ENCODE measurements at regions not wholly inside any gene's neighbourhood (a gene's known extent, or its start where the extent isn't known, plus 50 kb on each side); places are given as distances from the start of the nearest gene placed in this dataset.

- H3K27ac ChIP-seq (ENCODE audit: low read length): no peak overlapping the region
- no peak overlapping the region for H3K4me3 ChIP-seq (ENCODE audit: low read length)
- H3K9me3 ChIP-seq (ENCODE audit: control insufficient read depth, low read depth, low read length): no peaks in the 10 kb centered on the region
- H3K27me3 ChIP-seq (ENCODE audit: control insufficient read depth, insufficient read depth, low read length): no peaks in the 10 kb centered on the region
- H3K36me3 ChIP-seq (ENCODE audit: control insufficient read depth, low read depth, low read length): no peaks in the 10 kb centered on the region
- no peaks in the 10 kb centered on the region for H3K4me1 ChIP-seq (ENCODE audit: control insufficient read depth, low read depth, low read length)
- H3K9ac ChIP-seq (ENCODE audit: low read length): no peak overlapping the region
These were observed 593.7 kb downstream of the KCNJ2 start for GRCh38 chr17:70763018-70763417.

- H3K27ac ChIP-seq (ENCODE audit: low read length): no peak overlapping the region
- H3K9me3 ChIP-seq (ENCODE audit: control insufficient read depth, low read depth, low read length): no peaks in the 10 kb centered on the region
- H3K27me3 ChIP-seq (ENCODE audit: control insufficient read depth, insufficient read depth, low read length): no peaks in the 10 kb centered on the region
- H3K36me3 ChIP-seq (ENCODE audit: control insufficient read depth, low read depth, low read length): no peaks in the 10 kb centered on the region
- no peak overlapping the region for H3K4me3 ChIP-seq (ENCODE audit: low read length)
- H3K9ac ChIP-seq (ENCODE audit: low read length): no peak overlapping the region
- H3K4me1 ChIP-seq (ENCODE audit: control insufficient read depth, low read depth, low read length): peaks cover 7% of the 10 kb centered on the region
These were observed 597.9 kb downstream of the KCNJ2 start for GRCh38 chr17:70767102-70767701.

- H3K27ac ChIP-seq (ENCODE audit: low read length): no peak overlapping the region
- H3K9me3 ChIP-seq (ENCODE audit: control insufficient read depth, low read depth, low read length): no peaks in the 10 kb centered on the region
- H3K9ac ChIP-seq (ENCODE audit: low read length): no peak overlapping the region
- no peak overlapping the region for H3K4me3 ChIP-seq (ENCODE audit: low read length)
- H3K4me1 ChIP-seq (ENCODE audit: control insufficient read depth, low read depth, low read length): peaks cover 7% of the 10 kb centered on the region
- no peaks in the 10 kb centered on the region for H3K36me3 ChIP-seq (ENCODE audit: control insufficient read depth, low read depth, low read length)
- H3K27me3 ChIP-seq (ENCODE audit: control insufficient read depth, insufficient read depth, low read length): no peaks in the 10 kb centered on the region
These were observed 600.6 kb downstream of the KCNJ2 start for GRCh38 chr17:70769956-70770355.

GRCh38 chr17:70771804-70772386 lies 602.6 kb downstream of the KCNJ2 start:
- Histone ChIP-seq H3K36me3 (ENCODE audit: control insufficient read depth, low read depth, low read length) (no peaks in the 10 kb centered on the region), H3K9ac (ENCODE audit: low read length) (no peak overlapping the region), H3K4me1 (ENCODE audit: control insufficient read depth, low read depth, low read length) (peaks cover 7% of the 10 kb centered on the region), H3K9me3 (ENCODE audit: control insufficient read depth, low read depth, low read length) (no peaks in the 10 kb centered on the region), H3K27me3 (ENCODE audit: control insufficient read depth, insufficient read depth, low read length) (no peaks in the 10 kb centered on the region), H3K4me3 (ENCODE audit: low read length) (no peak overlapping the region), H3K27ac (ENCODE audit: low read length) (no peak overlapping the region)

DNA sequence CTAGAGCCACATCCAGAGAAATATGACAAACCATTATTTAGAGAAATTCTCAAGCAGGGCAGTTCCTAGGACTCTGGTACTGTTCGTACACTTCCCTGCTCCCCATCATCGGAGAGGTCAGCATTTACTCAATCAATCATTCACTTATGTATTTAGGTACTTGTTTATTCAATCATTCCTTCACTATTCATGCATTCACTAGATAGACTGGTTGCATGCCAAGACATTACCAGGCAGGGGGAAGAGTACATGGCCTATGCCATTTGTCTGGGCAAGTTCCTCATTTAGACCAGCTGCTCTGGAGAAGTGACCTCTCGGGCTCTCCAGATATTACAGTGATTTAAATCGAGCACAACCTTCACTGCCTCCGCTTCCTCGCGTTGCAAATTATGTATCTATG lies 603.4 kb downstream of the KCNJ2 start:
- Histone ChIP-seq H3K36me3 (ENCODE audit: control insufficient read depth, low read depth, low read length) (no peaks in the 10 kb centered on the region), H3K27ac (ENCODE audit: low read length) (no peak overlapping the region), H3K4me3 (ENCODE audit: low read length) (no peak overlapping the region), H3K4me1 (ENCODE audit: control insufficient read depth, low read depth, low read length) (peaks cover 7% of the 10 kb centered on the region), H3K27me3 (ENCODE audit: control insufficient read depth, insufficient read depth, low read length) (no peaks in the 10 kb centered on the region), H3K9me3 (ENCODE audit: control insufficient read depth, low read depth, low read length) (no peaks in the 10 kb centered on the region), H3K9ac (ENCODE audit: low read length) (no peak overlapping the region)

DNA sequence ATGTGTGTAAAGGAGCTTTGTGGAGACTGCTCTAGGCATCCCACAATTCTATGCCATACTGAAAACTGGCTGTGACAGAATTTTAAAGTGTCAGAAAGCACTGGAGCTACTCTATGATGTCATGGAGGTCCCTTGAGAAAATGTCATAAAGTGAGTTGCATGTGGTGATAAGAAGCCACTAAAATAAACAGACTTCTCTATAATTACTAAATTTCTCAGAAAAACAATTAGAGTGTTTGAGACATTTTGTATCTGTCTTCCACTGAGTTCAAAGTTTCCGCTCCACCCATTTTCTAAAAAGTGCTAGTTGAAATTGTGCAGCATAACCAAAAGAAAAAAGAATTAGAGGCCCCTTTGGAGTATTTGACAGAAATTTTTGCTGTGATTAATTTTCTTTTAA lies 603.9 kb downstream of the KCNJ2 start:
- Histone ChIP-seq H3K9ac (ENCODE audit: low read length) (no peak overlapping the region), H3K36me3 (ENCODE audit: control insufficient read depth, low read depth, low read length) (no peaks in the 10 kb centered on the region), H3K27ac (ENCODE audit: low read length) (no peak overlapping the region), H3K9me3 (ENCODE audit: control insufficient read depth, low read depth, low read length) (no peaks in the 10 kb centered on the region), H3K27me3 (ENCODE audit: control insufficient read depth, insufficient read depth, low read length) (no peaks in the 10 kb centered on the region), H3K4me1 (ENCODE audit: control insufficient read depth, low read depth, low read length) (peaks cover 7% of the 10 kb centered on the region), H3K4me3 (ENCODE audit: low read length) (no peak overlapping the region)

GRCh38 chr17:70774339-70775117 lies 605.2 kb downstream of the KCNJ2 start:
- H3K9me3 ChIP-seq (ENCODE audit: control insufficient read depth, low read depth, low read length): no peaks in the 10 kb centered on the region
- no peaks in the 10 kb centered on the region for H3K36me3 ChIP-seq (ENCODE audit: control insufficient read depth, low read depth, low read length)
- H3K27me3 ChIP-seq (ENCODE audit: control insufficient read depth, insufficient read depth, low read length): no peaks in the 10 kb centered on the region
- no peak overlapping the region for H3K4me3 ChIP-seq (ENCODE audit: low read length)
- no peak overlapping the region for H3K9ac ChIP-seq (ENCODE audit: low read length)
- H3K27ac ChIP-seq (ENCODE audit: low read length): no peak overlapping the region
- H3K4me1 ChIP-seq (ENCODE audit: control insufficient read depth, low read depth, low read length): peaks cover 7% of the 10 kb centered on the region

GRCh38 chr17:70775679-70776078 lies 606.3 kb downstream of the KCNJ2 start:
- Histone ChIP-seq H3K27me3 (ENCODE audit: control insufficient read depth, insufficient read depth, low read length) (no peaks in the 10 kb centered on the region), H3K9me3 (ENCODE audit: control insufficient read depth, low read depth, low read length) (no peaks in the 10 kb centered on the region), H3K9ac (ENCODE audit: low read length) (no peak overlapping the region), H3K4me1 (ENCODE audit: control insufficient read depth, low read depth, low read length) (no peaks in the 10 kb centered on the region), H3K4me3 (ENCODE audit: low read length) (no peak overlapping the region), H3K27ac (ENCODE audit: low read length) (no peak overlapping the region), H3K36me3 (ENCODE audit: control insufficient read depth, low read depth, low read length) (no peaks in the 10 kb centered on the region)

DNA sequence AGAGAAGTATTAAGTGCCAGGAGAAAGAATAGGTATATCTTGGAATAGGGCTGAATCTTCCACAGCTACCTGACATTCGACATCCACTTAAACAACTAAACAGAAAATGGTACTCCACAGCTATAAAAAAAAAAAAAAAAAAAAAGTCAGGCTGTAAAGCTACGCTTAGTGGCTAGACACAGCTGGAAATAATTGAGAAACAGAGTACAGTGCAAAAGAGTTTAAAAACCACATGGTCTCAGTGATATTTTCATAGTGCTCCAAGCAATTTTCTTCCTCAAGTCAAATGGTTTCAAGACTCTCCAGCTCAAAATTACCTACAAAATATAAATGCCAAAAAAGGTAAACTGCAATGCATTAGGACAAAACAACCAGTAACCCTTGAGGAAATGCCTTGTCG lies 607.1 kb downstream of the KCNJ2 start:
- Histone ChIP-seq H3K4me3 (ENCODE audit: low read length) (no peak overlapping the region), H3K27me3 (ENCODE audit: control insufficient read depth, insufficient read depth, low read length) (no peaks in the 10 kb centered on the region)

DNA sequence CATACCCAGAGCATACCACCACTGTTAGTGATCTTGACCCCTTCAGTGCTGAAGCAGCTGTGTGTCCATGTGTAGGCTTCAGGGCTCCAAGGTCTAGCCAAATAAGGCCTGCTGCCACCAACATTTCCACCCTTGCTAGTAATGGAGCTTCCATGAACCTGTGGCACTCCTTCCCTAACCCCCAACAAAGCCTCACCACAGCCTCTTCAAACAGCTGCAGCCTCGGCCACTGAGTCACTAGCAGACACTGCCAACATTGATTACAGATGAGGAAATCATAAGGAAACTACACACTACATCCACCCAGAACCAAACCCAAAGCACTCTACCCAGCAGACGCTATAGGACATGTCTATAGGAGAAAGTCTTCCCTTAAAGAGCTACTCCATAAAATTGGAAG lies 610.7 kb downstream of the KCNJ2 start:
- no peaks in the 10 kb centered on the region for H3K4me1 ChIP-seq (ENCODE audit: control insufficient read depth, low read depth, low read length)
- no peak overlapping the region for H3K9ac ChIP-seq (ENCODE audit: low read length)
- no peak overlapping the region for H3K4me3 ChIP-seq (ENCODE audit: low read length)
- H3K36me3 ChIP-seq (ENCODE audit: control insufficient read depth, low read depth, low read length): no peaks in the 10 kb centered on the region
- H3K27me3 ChIP-seq (ENCODE audit: control insufficient read depth, insufficient read depth, low read length): no peaks in the 10 kb centered on the region
- H3K9me3 ChIP-seq (ENCODE audit: control insufficient read depth, low read depth, low read length): no peaks in the 10 kb centered on the region
- no peak overlapping the region for H3K27ac ChIP-seq (ENCODE audit: low read length)

More for the DNA sequence above, 607.1 kb downstream of the KCNJ2 start:
- Histone ChIP-seq H3K27ac (ENCODE audit: low read length) (no peak overlapping the region), H3K36me3 (ENCODE audit: control insufficient read depth, low read depth, low read length) (no peaks in the 10 kb centered on the region), H3K9me3 (ENCODE audit: control insufficient read depth, low read depth, low read length) (no peaks in the 10 kb centered on the region), H3K4me1 (ENCODE audit: control insufficient read depth, low read depth, low read length) (no peaks in the 10 kb centered on the region), H3K9ac (ENCODE audit: low read length) (no peak overlapping the region)

DNA sequence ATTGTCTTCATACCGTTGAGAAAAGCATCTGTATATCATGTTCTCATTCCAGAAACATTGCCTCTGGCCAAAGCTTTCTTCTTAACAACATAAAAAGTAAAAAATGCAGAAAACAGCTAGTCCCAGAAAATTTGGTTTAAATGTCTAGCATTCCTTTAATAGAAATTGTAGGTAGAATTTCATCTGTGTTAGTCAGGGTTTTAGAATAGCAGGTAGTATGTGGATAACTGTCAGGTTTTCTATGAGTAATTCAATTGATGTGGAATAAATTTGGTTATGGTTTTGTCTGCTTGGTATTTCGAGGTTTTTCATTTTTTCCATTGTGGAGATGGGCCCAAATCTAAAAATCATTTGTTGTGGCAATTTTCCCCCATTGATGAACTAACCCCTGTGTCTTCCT lies 616.7 kb downstream of the KCNJ2 start:
- Histone ChIP-seq H3K9me3 (ENCODE audit: control insufficient read depth, low read depth, low read length) (no peaks in the 10 kb centered on the region), H3K4me3 (ENCODE audit: low read length) (no peak overlapping the region), H3K27ac (ENCODE audit: low read length) (no peak overlapping the region), H3K27me3 (ENCODE audit: control insufficient read depth, insufficient read depth, low read length) (no peaks in the 10 kb centered on the region), H3K36me3 (ENCODE audit: control insufficient read depth, low read depth, low read length) (no peaks in the 10 kb centered on the region), H3K4me1 (ENCODE audit: control insufficient read depth, low read depth, low read length) (no peaks in the 10 kb centered on the region), H3K9ac (ENCODE audit: low read length) (no peak overlapping the region)

Data from iPS-18a (cell line).